Dermis blood vessel endothelial cell (primary cell): ENCODE measurements at regions not wholly inside any gene's neighbourhood (a gene's known extent, or its start where the extent isn't known, plus 50 kb on each side); places are given as distances from the start of the nearest gene placed in this dataset.
A peak's percentile ranks its signal among the peaks of the same experiment; 100 is the strongest.
"Not testable (repeated sequence)": the region's sequence is repeated elsewhere in the genome, so short reads cannot be mapped to it uniquely, and the experiment has no call there.

Experiments
- DNase-seq: peaks from one replicate; pipeline ENCODE4 v3.0.0; 2010

GRCh38 chr12:88876857-88877256 lies 296.6 kb upstream of the KITLG start:
- DNase-seq = no peak

GRCh38 chr12:88870000-88870737 lies 289.9 kb upstream of the KITLG start:
- peak; percentile 9 for DNase-seq

GRCh38 chr12:88868050-88868449 lies 287.8 kb upstream of the KITLG start:
- peak; percentile 1 for DNase-seq

GRCh38 chr12:88867510-88867909 lies 287.2 kb upstream of the KITLG start:
- DNase-seq = no peak

GRCh38 chr12:88866881-88867280 lies 286.6 kb upstream of the KITLG start:
- DNase-seq = no peak

- no peak for DNase-seq
Observed at GRCh38 chr12:88865537-88865936, 285.3 kb upstream of the KITLG start.

GRCh38 chr12:88860851-88861250 lies 280.6 kb upstream of the KITLG start:
- no peak for DNase-seq

- no peak for DNase-seq
Observed at GRCh38 chr12:88856201-88856600, 275.9 kb upstream of the KITLG start.

GRCh38 chr12:88855301-88855700 lies 275.0 kb upstream of the KITLG start:
- DNase-seq = no peak

GRCh38 chr12:88854260-88854659 lies 274.0 kb upstream of the KITLG start:
- no peak for DNase-seq

GRCh38 chr12:88847246-88847645 lies 267.0 kb upstream of the KITLG start:
- DNase-seq = not testable (repeated sequence)

GRCh38 chr12:88844426-88844825 lies 264.2 kb upstream of the KITLG start:
- DNase-seq = no peak

- DNase-seq = no peak
Observed at GRCh38 chr12:88842314-88842713, 262.0 kb upstream of the KITLG start.

- DNase-seq = no peak
Observed at GRCh38 chr12:88839486-88839885, 259.2 kb upstream of the KITLG start.

GRCh38 chr12:88836156-88836555 lies 255.9 kb upstream of the KITLG start:
- no peak for DNase-seq

- DNase-seq = no peak
Observed at GRCh38 chr12:88834226-88834625, 254.0 kb upstream of the KITLG start.

GRCh38 chr12:88833641-88834116 lies 253.4 kb upstream of the KITLG start:
- no peak for DNase-seq

GRCh38 chr12:88828537-88828936 lies 248.3 kb upstream of the KITLG start:
- DNase-seq = not testable (repeated sequence)

GRCh38 chr12:88820012-88820411 lies 239.7 kb upstream of the KITLG start:
- DNase-seq = no peak

- DNase-seq = no peak
Observed at GRCh38 chr12:88816201-88816600, 235.9 kb upstream of the KITLG start.

- no peak for DNase-seq
Observed at GRCh38 chr12:88814779-88815178, 234.5 kb upstream of the KITLG start.

GRCh38 chr12:88812610-88813009 lies 232.3 kb upstream of the KITLG start:
- no peak for DNase-seq

GRCh38 chr12:88810806-88811205 lies 230.5 kb upstream of the KITLG start:
- DNase-seq = no peak

- DNase-seq = not testable (repeated sequence)
Observed at GRCh38 chr12:88809841-88810240, 229.6 kb upstream of the KITLG start.

- DNase-seq = no peak
Observed at GRCh38 chr12:88805692-88806091, 225.4 kb upstream of the KITLG start.
